SK-N-SH (cell line): ENCODE measurements at regions not wholly inside any gene's neighbourhood (a gene's known extent, or its start where the extent isn't known, plus 50 kb on each side); places are given as distances from the start of the nearest gene placed in this dataset.

Experiments used
- CTCF ChIA-PET: fragments of 300-600, 350-600 bp; formaldehyde crosslinking; extraction: SDS; loops from one replicate; lab custom pipeline; 2021; lab: Yijun Ruan, JAX
- POLR2A ChIA-PET: fragments of 350-600 bp; sonication (Branson Sonifier 250); formaldehyde crosslinking; extraction: SDS; loops from one replicate; lab custom pipeline; 2020; ENCODE audit warnings: antibody characterized with exemption, inconsistent platforms; lab: Yijun Ruan, JAX
- DNase-seq: peaks from one replicate; pipeline ENCODE4 v3.0.0; 2012
- H2AFZ ChIP-seq: fragments of 200-600 bp; sonication (generic); 2 replicates; pipeline ENCODE4 v1.8.1; 2016; ENCODE audit warnings: antibody characterized with exemption, mild to moderate bottlenecking, low read depth
- H3F3A ChIP-seq: fragments of 200-600 bp; sonication (generic); replicated peaks from 2 replicates; pipeline ENCODE3; 2016; ENCODE audit warnings: antibody characterized with exemption, mild to moderate bottlenecking; ENCODE audit not compliant: insufficient read depth
- H3K27ac ChIP-seq, 2 experiments: fragments of 200-500 bp in 1 of 2; fragments of 200-600 bp in 1 of 2; sonication (Bioruptor generic) in 1 of 2; sonication (generic), shearing (Covaris generic) in 1 of 2; 2 replicates each; pipeline versions ENCODE4 v1.5.1 to v1.6.1; 2014 to 2016; ENCODE audit warnings: low read depth in 2 of 2, inconsistent platforms in 1 of 2, low read length in 1 of 2, mild to moderate bottlenecking in 1 of 2, mixed read lengths in 1 of 2
- H3K27me3 ChIP-seq: fragments of 200-600 bp; sonication (generic), shearing (Covaris generic); 2 replicates; pipeline ENCODE4 v1.6.1; 2016; ENCODE audit warnings: mixed run types; ENCODE audit not compliant: insufficient read depth
- H3K36me3 ChIP-seq, 2 experiments: fragments of 200-500 bp in 1 of 2; fragments of 200-600 bp in 1 of 2; sonication (Bioruptor generic) in 1 of 2; sonication (generic) in 1 of 2; replicated peaks in 1 of 2; 2 replicates each; pipeline versions ENCODE3 to v1.5.1; 2014 to 2016; ENCODE audit warnings: low read length in 1 of 2, mild to moderate bottlenecking in 1 of 2; ENCODE audit not compliant: insufficient read depth in 2 of 2, control insufficient read depth in 1 of 2
- H3K4me1 ChIP-seq, 2 experiments: fragments of 200-500 bp in 1 of 2; fragments of 200-600 bp in 1 of 2; sonication (Bioruptor generic) in 1 of 2; sonication (generic), shearing (Covaris generic) in 1 of 2; 2 replicates each; pipeline versions ENCODE4 v1.5.1 to v1.6.1; 2014 to 2016; ENCODE audit warnings: low read depth in 1 of 2, low read length in 1 of 2, mixed run types in 1 of 2; ENCODE audit not compliant: insufficient read depth in 2 of 2, control insufficient read depth in 1 of 2
- H3K4me2 ChIP-seq: fragments of 200-600 bp; sonication (generic), shearing (Covaris generic); 2 replicates; pipeline ENCODE4 v1.6.1; 2017; ENCODE audit warnings: mixed run types
- H3K4me3 ChIP-seq, 2 experiments: fragments of 200-500 bp in 1 of 2; fragments of 200-600 bp in 1 of 2; sonication (Bioruptor generic) in 1 of 2; sonication (generic), shearing (Covaris generic) in 1 of 2; 2 replicates each; pipeline versions ENCODE4 v1.5.1 to v1.8.1; 2014 to 2016; ENCODE audit warnings: low read depth in 2 of 2, inconsistent platforms in 1 of 2, low read length in 1 of 2, mild to moderate bottlenecking in 1 of 2, mixed read lengths in 1 of 2, moderate library complexity in 1 of 2
- H3K79me2 ChIP-seq: fragments of 200-600 bp; sonication (generic); 2 replicates; pipeline ENCODE4 v1.8.1; 2017; ENCODE audit warnings: mild to moderate bottlenecking; ENCODE audit not compliant: insufficient read depth
- H3K9ac ChIP-seq: fragments of 200-600 bp; sonication (generic); 2 replicates; pipeline ENCODE4 v1.6.1; 2017; ENCODE audit warnings: mixed run types
- H3K9me2 ChIP-seq: fragments of 200-600 bp; sonication (generic); 2 replicates; pipeline ENCODE4 v1.6.1; 2017; ENCODE audit warnings: mixed run types
- H3K9me3 ChIP-seq: fragments of 200-600 bp; sonication (generic); 2 replicates; pipeline ENCODE4 v1.6.1; 2017; ENCODE audit warnings: mixed run types, mild to moderate bottlenecking, moderate library complexity
- H4K20me1 ChIP-seq: fragments of 200-600 bp; sonication (generic); 2 replicates; pipeline ENCODE4 v1.6.1; 2017; ENCODE audit warnings: mild to moderate bottlenecking, mixed run types; ENCODE audit not compliant: insufficient read depth
- ELF1 ChIP-seq: IDR thresholded peaks from 2 replicates; pipeline ENCODE4 v1.4.0; 2012
- FOXJ3 ChIP-seq: sonication (generic); formaldehyde crosslinking; IDR thresholded peaks from 2 replicates; pipeline ENCODE4 v1.5.1; 2020; ENCODE audit warnings: mild to moderate bottlenecking, missing genetic modification reagents
- GABPA ChIP-seq: IDR thresholded peaks from 2 replicates; pipeline ENCODE4 v1.4.0; 2012; ENCODE audit warnings: low read depth, mild to moderate bottlenecking
- JUND ChIP-seq: IDR thresholded peaks from 2 replicates; pipeline ENCODE4 v1.4.0; 2012
- MEF2A ChIP-seq: IDR thresholded peaks from 2 replicates; pipeline ENCODE4 v1.4.0; 2012; ENCODE audit warnings: low read depth, borderline replicate concordance
- MXI1 ChIP-seq: IDR thresholded peaks from 2 replicates; pipeline ENCODE4 v1.6.1; 2012; ENCODE audit warnings: mild to moderate bottlenecking, low read depth, low read length, improper control_type of control experiment
- NRF1 ChIP-seq: IDR thresholded peaks from 2 replicates; pipeline ENCODE4 v1.6.1; 2012; ENCODE audit warnings: low read depth, mild to moderate bottlenecking, low read length
- POLR2AphosphoS5 ChIP-seq: IDR thresholded peaks from 2 replicates; pipeline ENCODE4 v1.6.1; 2012; ENCODE audit warnings: low read depth, low read length
- RCOR1 ChIP-seq: fragments of 150-350 bp; IDR thresholded peaks from 2 replicates; pipeline ENCODE4 v1.6.1; 2017; ENCODE audit warnings: antibody characterized with exemption, low read length
- SIN3A ChIP-seq: IDR thresholded peaks from 2 replicates; pipeline ENCODE4 v1.6.1; 2012; ENCODE audit warnings: low read depth, mild to moderate bottlenecking, low read length, moderate library complexity, borderline replicate concordance
- TAF1 ChIP-seq: IDR thresholded peaks from 2 replicates; pipeline ENCODE4 v1.6.1; 2012; ENCODE audit warnings: low read depth, mild to moderate bottlenecking, low read length, moderate library complexity, borderline replicate concordance
- YY1 ChIP-seq: IDR thresholded peaks from 2 replicates; pipeline ENCODE4 v1.4.0; 2012; ENCODE audit warnings: low read depth, mild to moderate bottlenecking
- WGBS: methylation state at CpG from one replicate; pipeline ENCODE4 v1.1.6; 2017; ENCODE audit warnings: low lambda C conversion rate; 5-methylcytosine and 5-hydroxymethylcytosine counted together
- TF ChIP-seq, protein P1 (sequence below): fragments of 200-600 bp; sonication (generic); IDR thresholded peaks from 2 replicates; pipeline ENCODE4 v1.6.1; 2017; ENCODE audit warnings: antibody characterized with exemption, mild to moderate bottlenecking, moderate library complexity
- TF ChIP-seq, protein P2 (sequence below): IDR thresholded peaks from 2 replicates; pipeline ENCODE4 v1.6.1; 2012; ENCODE audit warnings: mild to moderate bottlenecking, low read depth, low read length, moderate library complexity
- TF ChIP-seq, protein P3 (sequence below): fragments of 150-350 bp; IDR thresholded peaks from 2 replicates; pipeline ENCODE4 v1.6.1; 2016; ENCODE audit warnings: mild to moderate bottlenecking, low read depth, low read length

DNA sequence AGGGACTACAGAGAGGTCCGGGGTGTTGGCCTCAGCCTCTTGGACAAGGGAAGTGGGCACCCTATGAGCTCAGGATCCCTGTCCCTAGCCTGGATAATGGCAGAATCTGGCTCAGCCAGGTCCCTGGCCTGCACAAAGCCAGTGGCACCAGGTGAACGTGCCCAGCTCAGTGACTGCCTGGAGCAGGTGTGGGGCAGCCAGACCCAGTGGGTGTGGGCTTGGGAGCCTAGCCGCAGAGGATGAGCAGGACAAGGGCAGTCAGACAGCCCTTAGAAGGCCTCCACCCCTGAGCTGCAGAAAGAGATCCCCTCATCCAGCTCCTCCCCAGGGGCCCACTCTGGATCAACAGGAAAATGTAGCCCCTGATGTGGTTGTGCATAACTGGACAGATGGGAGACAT is 585.3 kb downstream of the KCNJ18 start:
- no peaks in the 10 kb centered on the region for H3K9me3 ChIP-seq
- TF ChIP-seq POLR2AphosphoS5 (no peak), MXI1 (no peak), GABPA (no peak), TAF1 (no peak), SIN3A (no peak)
- no peaks in the 10 kb centered on the region for H3F3A ChIP-seq
- 7% methylated on average over 3 of the region's 3 CpGs for WGBS
- ChIA-PET CTCF (no interaction called here), POLR2A (no interaction called here)
- no peak for DNase-seq
- no peaks in the 10 kb centered on the region for H3K36me3 ChIP-seq
- no peaks in the 10 kb centered on the region for H3K9me2 ChIP-seq
- H3K4me1 ChIP-seq = no peaks in the 10 kb centered on the region
- H3K9ac ChIP-seq = no peak overlapping the region
- no peak overlapping the region for H2AFZ ChIP-seq
- no peak overlapping the region for H3K4me3 ChIP-seq
- H4K20me1 ChIP-seq = no peaks in the 10 kb centered on the region
- H3K27me3 ChIP-seq = no peaks in the 10 kb centered on the region; the same call in 1 of the 2 replicates
- H3K4me2 ChIP-seq = no peak overlapping the region
- no peak overlapping the region for H3K27ac ChIP-seq
- no peaks in the 10 kb centered on the region for H3K79me2 ChIP-seq

DNA sequence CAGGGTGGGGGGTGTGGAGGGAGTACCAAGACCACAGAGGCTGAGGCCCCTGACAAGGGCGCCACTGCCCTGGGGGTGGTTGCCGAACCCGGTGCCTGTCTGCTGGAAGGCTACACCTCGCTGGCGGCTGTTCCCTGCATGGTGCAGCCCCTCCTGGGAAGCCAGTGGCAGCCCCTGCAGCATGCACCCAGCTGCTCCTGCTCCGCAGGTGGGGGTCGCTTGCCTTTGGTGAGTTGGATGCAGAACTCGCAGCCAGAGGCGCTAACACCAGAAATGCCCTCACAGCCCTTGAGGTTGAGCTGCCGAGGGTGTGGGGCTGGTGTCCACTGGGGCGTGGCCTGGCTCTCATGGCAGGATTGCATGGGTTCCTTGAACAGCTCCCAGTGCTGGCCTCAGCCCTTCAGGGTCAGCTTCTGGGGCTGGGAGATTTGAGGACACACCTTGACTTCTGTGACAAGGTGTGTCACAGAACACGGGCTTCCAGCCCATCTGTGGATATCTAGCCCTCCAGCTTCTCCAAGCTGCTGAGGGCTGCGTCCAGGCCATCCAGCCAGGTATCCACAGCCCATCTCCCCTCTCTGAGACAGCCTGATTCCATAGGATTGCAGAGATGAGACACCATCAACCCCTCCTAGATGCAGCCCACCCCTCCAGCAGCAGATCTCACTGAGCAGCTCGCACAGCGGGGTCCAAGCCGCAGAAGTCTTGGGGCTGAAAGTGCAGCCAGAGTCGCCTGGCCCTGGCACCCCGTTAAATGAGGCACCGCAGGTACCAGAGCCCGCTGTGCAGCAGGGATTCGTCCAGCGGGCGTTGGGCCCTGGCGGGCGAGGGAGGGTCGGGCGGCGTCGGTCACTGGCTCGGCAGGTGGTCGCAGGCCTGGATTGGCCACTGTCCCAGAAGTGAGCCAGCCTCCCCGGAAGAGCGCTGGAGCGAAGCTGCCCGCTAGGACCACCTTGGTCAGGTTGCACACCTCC is 586.3 kb downstream of the KCNJ18 start:
- CTCF ChIA-PET = no interaction called here
- TF ChIP-seq NRF1 = no peak
- TF ChIP-seq FOXJ3 (CRISPR knock-in tag) = no peak
- no peak for TF ChIP-seq MXI1
- TF ChIP-seq ELF1 = no peak
- no peak for TF ChIP-seq JUND
- no peak for TF ChIP-seq MEF2A
- TF ChIP-seq, protein P1, sequence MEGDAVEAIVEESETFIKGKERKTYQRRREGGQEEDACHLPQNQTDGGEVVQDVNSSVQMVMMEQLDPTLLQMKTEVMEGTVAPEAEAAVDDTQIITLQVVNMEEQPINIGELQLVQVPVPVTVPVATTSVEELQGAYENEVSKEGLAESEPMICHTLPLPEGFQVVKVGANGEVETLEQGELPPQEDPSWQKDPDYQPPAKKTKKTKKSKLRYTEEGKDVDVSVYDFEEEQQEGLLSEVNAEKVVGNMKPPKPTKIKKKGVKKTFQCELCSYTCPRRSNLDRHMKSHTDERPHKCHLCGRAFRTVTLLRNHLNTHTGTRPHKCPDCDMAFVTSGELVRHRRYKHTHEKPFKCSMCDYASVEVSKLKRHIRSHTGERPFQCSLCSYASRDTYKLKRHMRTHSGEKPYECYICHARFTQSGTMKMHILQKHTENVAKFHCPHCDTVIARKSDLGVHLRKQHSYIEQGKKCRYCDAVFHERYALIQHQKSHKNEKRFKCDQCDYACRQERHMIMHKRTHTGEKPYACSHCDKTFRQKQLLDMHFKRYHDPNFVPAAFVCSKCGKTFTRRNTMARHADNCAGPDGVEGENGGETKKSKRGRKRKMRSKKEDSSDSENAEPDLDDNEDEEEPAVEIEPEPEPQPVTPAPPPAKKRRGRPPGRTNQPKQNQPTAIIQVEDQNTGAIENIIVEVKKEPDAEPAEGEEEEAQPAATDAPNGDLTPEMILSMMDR = no peak
- TF ChIP-seq YY1 = no peak
- TF ChIP-seq, protein P2, sequence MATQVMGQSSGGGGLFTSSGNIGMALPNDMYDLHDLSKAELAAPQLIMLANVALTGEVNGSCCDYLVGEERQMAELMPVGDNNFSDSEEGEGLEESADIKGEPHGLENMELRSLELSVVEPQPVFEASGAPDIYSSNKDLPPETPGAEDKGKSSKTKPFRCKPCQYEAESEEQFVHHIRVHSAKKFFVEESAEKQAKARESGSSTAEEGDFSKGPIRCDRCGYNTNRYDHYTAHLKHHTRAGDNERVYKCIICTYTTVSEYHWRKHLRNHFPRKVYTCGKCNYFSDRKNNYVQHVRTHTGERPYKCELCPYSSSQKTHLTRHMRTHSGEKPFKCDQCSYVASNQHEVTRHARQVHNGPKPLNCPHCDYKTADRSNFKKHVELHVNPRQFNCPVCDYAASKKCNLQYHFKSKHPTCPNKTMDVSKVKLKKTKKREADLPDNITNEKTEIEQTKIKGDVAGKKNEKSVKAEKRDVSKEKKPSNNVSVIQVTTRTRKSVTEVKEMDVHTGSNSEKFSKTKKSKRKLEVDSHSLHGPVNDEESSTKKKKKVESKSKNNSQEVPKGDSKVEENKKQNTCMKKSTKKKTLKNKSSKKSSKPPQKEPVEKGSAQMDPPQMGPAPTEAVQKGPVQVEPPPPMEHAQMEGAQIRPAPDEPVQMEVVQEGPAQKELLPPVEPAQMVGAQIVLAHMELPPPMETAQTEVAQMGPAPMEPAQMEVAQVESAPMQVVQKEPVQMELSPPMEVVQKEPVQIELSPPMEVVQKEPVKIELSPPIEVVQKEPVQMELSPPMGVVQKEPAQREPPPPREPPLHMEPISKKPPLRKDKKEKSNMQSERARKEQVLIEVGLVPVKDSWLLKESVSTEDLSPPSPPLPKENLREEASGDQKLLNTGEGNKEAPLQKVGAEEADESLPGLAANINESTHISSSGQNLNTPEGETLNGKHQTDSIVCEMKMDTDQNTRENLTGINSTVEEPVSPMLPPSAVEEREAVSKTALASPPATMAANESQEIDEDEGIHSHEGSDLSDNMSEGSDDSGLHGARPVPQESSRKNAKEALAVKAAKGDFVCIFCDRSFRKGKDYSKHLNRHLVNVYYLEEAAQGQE = no peak
- TF ChIP-seq, protein P3, sequence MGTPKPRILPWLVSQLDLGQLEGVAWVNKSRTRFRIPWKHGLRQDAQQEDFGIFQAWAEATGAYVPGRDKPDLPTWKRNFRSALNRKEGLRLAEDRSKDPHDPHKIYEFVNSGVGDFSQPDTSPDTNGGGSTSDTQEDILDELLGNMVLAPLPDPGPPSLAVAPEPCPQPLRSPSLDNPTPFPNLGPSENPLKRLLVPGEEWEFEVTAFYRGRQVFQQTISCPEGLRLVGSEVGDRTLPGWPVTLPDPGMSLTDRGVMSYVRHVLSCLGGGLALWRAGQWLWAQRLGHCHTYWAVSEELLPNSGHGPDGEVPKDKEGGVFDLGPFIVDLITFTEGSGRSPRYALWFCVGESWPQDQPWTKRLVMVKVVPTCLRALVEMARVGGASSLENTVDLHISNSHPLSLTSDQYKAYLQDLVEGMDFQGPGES = no peak
- TF ChIP-seq RCOR1 = no peak
- POLR2A ChIA-PET = no interaction called here
- Histone ChIP-seq H3K27ac (no peak overlapping the region), H3K9me3 (no peaks in the 10 kb centered on the region), H3K4me1 (no peaks in the 10 kb centered on the region), H3K79me2 (no peaks in the 10 kb centered on the region), H3K9me2 (no peaks in the 10 kb centered on the region), H3K9ac (no peak overlapping the region), H3F3A (no peaks in the 10 kb centered on the region), H3K4me3 (no peak overlapping the region), H3K36me3 (no peaks in the 10 kb centered on the region), H3K4me2 (no peak overlapping the region), H2AFZ (no peak overlapping the region), H3K27me3 (no peaks in the 10 kb centered on the region; the same call in 1 of the 2 replicates), H4K20me1 (no peaks in the 10 kb centered on the region)
- DNase-seq = no peak
- 9% methylated on average over 10 of the region's 35 CpGs for WGBS
